ENCODE measurements at regions not wholly inside any gene's neighbourhood (a gene's known extent, or its start where the extent isn't known, plus 50 kb on each side); places are given as distances from the start of the nearest gene placed in this dataset.

GRCh38 chr6:27806981-27807440 lies 105.2 kb downstream of the OR2B2 start (continued):
- no peak for TF ChIP-seq REST (IDR thresholded peaks at IDR 0.05)

DNA sequence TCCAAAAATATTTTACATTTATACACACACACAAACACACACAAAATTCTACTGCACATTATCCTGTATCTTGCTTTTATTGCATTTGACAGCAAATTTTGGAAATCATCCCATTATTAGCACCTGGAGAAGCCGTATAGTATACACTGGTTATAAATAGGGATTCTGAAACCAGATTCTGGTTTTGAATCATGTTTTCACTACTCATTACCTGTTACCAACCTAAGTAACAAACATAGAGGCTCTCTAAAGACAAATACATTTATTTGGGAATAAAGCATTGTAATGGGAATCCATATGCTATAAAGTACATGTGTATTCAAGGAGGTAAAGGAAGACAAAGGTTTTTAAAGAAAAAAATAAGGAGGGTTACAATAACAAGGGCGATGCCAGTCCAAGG lies 106.8 kb downstream of the OR2B2 start:
- TF ChIP-seq, protein P1, sequence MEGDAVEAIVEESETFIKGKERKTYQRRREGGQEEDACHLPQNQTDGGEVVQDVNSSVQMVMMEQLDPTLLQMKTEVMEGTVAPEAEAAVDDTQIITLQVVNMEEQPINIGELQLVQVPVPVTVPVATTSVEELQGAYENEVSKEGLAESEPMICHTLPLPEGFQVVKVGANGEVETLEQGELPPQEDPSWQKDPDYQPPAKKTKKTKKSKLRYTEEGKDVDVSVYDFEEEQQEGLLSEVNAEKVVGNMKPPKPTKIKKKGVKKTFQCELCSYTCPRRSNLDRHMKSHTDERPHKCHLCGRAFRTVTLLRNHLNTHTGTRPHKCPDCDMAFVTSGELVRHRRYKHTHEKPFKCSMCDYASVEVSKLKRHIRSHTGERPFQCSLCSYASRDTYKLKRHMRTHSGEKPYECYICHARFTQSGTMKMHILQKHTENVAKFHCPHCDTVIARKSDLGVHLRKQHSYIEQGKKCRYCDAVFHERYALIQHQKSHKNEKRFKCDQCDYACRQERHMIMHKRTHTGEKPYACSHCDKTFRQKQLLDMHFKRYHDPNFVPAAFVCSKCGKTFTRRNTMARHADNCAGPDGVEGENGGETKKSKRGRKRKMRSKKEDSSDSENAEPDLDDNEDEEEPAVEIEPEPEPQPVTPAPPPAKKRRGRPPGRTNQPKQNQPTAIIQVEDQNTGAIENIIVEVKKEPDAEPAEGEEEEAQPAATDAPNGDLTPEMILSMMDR (IDR thresholded peaks at IDR 0.05; ENCODE audit: low read depth, low read length, missing input control), result no peak
- TF ChIP-seq RAD21 (IDR thresholded peaks at IDR 0.05) (no peak), FOXA1 (IDR thresholded peaks at IDR 0.05) (no peak), SP1 (IDR thresholded peaks at IDR 0.05) (no peak), TAF1 (conservative IDR thresholded peaks at IDR 0.05) (no peak), YY1 (IDR thresholded peaks at IDR 0.05) (no peak), REST (IDR thresholded peaks at IDR 0.05) (no peak), GABPA (IDR thresholded peaks at IDR 0.05 in 1 of 2, conservative IDR thresholded peaks at IDR 0.05 in 1 of 2) (no peak), HNF4A (conservative IDR thresholded peaks at IDR 0.05) (no peak), JUND (IDR thresholded peaks at IDR 0.05) (no peak), NR2F2 (IDR thresholded peaks at IDR 0.05) (no peak)
- Histone ChIP-seq H3K36me3 (ENCODE audit: control insufficient read depth in 4 of 4, insufficient read depth in 3 of 4, low read depth in 1 of 4, low read length in 3 of 4) (no peaks in the 10 kb centered on the region), H3K27ac (ENCODE audit: low read depth in 1 of 2, low read length in 2 of 2) (no peak overlapping the region), H3K4me3 (ENCODE audit: low read depth in 1 of 3, low read length in 3 of 3) (no peak overlapping the region), H3K27me3 (ENCODE audit: control insufficient read depth in 4 of 4, insufficient read depth in 4 of 4, low read length in 3 of 4) (no peaks in the 10 kb centered on the region), H3K9me3 (ENCODE audit: control insufficient read depth in 4 of 4, low read length in 3 of 4) (no peaks in the 10 kb centered on the region), H3K9ac (ENCODE audit: low read depth in 1 of 2, low read length in 2 of 2) (no peak overlapping the region), H3K4me1 (ENCODE audit: control insufficient read depth in 4 of 4, insufficient read depth in 4 of 4, low read length in 3 of 4) (peaks cover 0 to 17% (median 5%) of the 10 kb centered on the region in 4 donors)
- DNase-seq (ENCODE audit: low spot score), result no peak
- 95% methylated on average over 2 of the region's 2 CpGs for WGBS

- no peaks in the 10 kb centered on the region for H3K9me3 ChIP-seq (ENCODE audit: control insufficient read depth in 4 of 4, low read length in 3 of 4)
- DNase-seq (ENCODE audit: low spot score), result no peak
- no peaks in the 10 kb centered on the region for H3K27me3 ChIP-seq (ENCODE audit: control insufficient read depth in 4 of 4, insufficient read depth in 4 of 4, low read length in 3 of 4)
- H3K9ac ChIP-seq (ENCODE audit: low read depth in 1 of 2, low read length in 2 of 2), result no peak overlapping the region
- H3K4me3 ChIP-seq (ENCODE audit: low read depth in 1 of 3, low read length in 3 of 3), result no peak overlapping the region
- H3K27ac ChIP-seq (ENCODE audit: low read depth in 1 of 2, low read length in 2 of 2), result no peak overlapping the region
- H3K4me1 ChIP-seq (ENCODE audit: control insufficient read depth in 4 of 4, insufficient read depth in 4 of 4, low read length in 3 of 4), result peaks cover 0 to 14% (median 5%) of the 10 kb centered on the region in 4 donors
- WGBS, result 94% methylated on average over 4 of the region's 4 CpGs
- no peaks in the 10 kb centered on the region for H3K36me3 ChIP-seq (ENCODE audit: control insufficient read depth in 4 of 4, insufficient read depth in 3 of 4, low read depth in 1 of 4, low read length in 3 of 4)
- TF ChIP-seq HNF4G (IDR thresholded peaks at IDR 0.05), result no peak
- TF ChIP-seq, protein P1 (IDR thresholded peaks at IDR 0.05; ENCODE audit: low read depth, low read length, missing input control), result no peak
- no peak for TF ChIP-seq REST (IDR thresholded peaks at IDR 0.05)
Measured at GRCh38 chr6:27804851-27805250, 107.3 kb downstream of the OR2B2 start.
